Ovary (tissue), 7 donors: ENCODE measurements at regions not wholly inside any gene's neighbourhood (a gene's known extent, or its start where the extent isn't known, plus 50 kb on each side); places are given as distances from the start of the nearest gene placed in this dataset.

ENCODE experiments used
- DNase-seq, 5 donors: peaks; one replicate each; pipeline ENCODE4 v3.0.0-alpha.2; 2019 to 2020
- H3K27ac ChIP-seq, 2 donors: fragments of 200-600 bp; one replicate each; pipeline versions ENCODE4 v1.5.1 to v1.8.0; 2019 to 2022
- H3K27me3 ChIP-seq: fragments of 200-600 bp; one replicate; pipeline ENCODE4 v1.8.0; 2022
- H3K36me3 ChIP-seq: fragments of 200-600 bp; sonication (generic); one replicate; pipeline ENCODE4 v1.5.1; 2019
- H3K4me1 ChIP-seq: one replicate; pipeline ENCODE4 v1.8.1; 2013; ENCODE audit warnings: mild to moderate bottlenecking, moderate library complexity; ENCODE audit not compliant: insufficient read depth
- H3K4me3 ChIP-seq: fragments of 200-600 bp; sonication (generic); one replicate; pipeline ENCODE4 v1.5.1; 2017
- H3K9me3 ChIP-seq, 2 donors: fragments of 200-600 bp in 1 of 2; sonication (generic) in 1 of 2; one replicate each; pipeline versions ENCODE4 v1.5.1 to v1.8.1; 2013 to 2019; ENCODE audit warnings: mild to moderate bottlenecking in 1 of 2, moderate library complexity in 1 of 2
- CTCF ChIP-seq, 3 donors: fragments of 450-650 bp in 2 of 3; fragments of 200-600 bp in 1 of 3; IDR thresholded peaks; one replicate each; pipeline versions ENCODE4 v1.5.1 to v1.8.0; 2016 to 2022; ENCODE audit warnings: antibody characterized with exemption in 3 of 3, mild to moderate bottlenecking in 1 of 3
- EP300 ChIP-seq: sonication (generic); formaldehyde crosslinking; IDR thresholded peaks from one replicate; pipeline ENCODE4 v1.6.1; 2017; ENCODE audit warnings: antibody characterized with exemption
- POLR2A ChIP-seq: fragments of 450-650 bp; IDR thresholded peaks from one replicate; pipeline ENCODE4 v1.6.1; 2017; ENCODE audit warnings: antibody characterized with exemption, mild to moderate bottlenecking, moderate library complexity
- WGBS, 3 donors: extraction: QIAGEN DNeasy Blood & Tissue Kit in 1 of 3; methylation state at CpG; one replicate each; pipeline versions ENCODE4 v1.1.5 to v1.1.7; 2013 to 2017; 5-methylcytosine and 5-hydroxymethylcytosine counted together
- intact Hi-C, 4 donors: fragments of 100-400 bp; cut with DNase I; formaldehyde crosslinking; loops; one replicate each; pipeline versions ENCODE4 v1.11.0 to v1.15.1; 2022 to 2023
- donor health status: DM: no; HTN: no; CAD: no; lungs with moderate emphysema.
- donor health status: DM: no; HTN: no; CAD: no.
- donor health status: Bipolar disorder and iron deficiency.
- donor health status: DM: no; HTN: no; CAD: no.
- donor health status: DM: yes; HTN: yes; CAD: no.

DNA sequence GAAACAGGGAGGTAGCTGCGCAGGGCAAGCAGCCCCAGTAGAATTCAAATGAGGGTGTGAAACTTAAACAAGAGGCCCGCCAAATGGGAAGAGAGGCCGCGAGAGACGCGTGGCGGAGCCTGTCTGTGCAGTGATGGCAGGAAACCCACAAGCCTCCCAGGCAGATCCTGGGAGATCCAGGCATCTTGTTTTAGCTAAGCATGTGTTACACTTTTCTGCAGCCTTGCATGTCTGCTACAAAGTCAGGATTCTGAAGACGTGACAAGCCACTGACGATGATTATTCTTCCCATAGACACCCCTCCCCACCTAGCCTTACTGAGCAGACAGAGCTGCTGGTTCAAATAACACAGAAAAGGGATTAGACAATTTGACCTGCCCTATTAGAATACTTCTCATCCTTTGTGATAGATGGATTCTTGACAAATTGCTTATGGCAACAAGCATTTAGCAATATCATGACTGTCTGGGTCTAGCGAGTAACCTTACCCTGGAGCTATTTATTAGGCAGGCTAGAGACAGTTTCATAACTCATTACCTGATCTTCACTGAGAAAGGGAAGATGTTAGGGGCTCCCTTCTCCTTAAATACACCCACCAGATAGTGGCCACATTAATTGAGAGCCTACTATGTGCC, 185.2 kb upstream of the IRS2 start:
- H3K27me3 ChIP-seq, result no peaks in the 10 kb centered on the region
- H3K9me3 ChIP-seq, result no peaks in the 10 kb centered on the region
- TF ChIP-seq EP300 (no peak), CTCF (IDR thresholded peaks at IDR 0.05) (no peak), POLR2A (no peak)
- no peaks in the 10 kb centered on the region for H3K36me3 ChIP-seq
- H3K27ac ChIP-seq, result no peak overlapping the region
- 90 to 93% (median 92%) methylated on average over 10 of the region's 10 CpGs for WGBS, 3 donors
- H3K4me1 ChIP-seq, result no peaks in the 10 kb centered on the region
- intact Hi-C loops, result no loop called here
- H3K4me3 ChIP-seq, result no peak overlapping the region
- no peak for DNase-seq

- intact Hi-C loops, result no loop called here
- Histone ChIP-seq H3K9me3 (no peaks in the 10 kb centered on the region), H3K27me3 (no peaks in the 10 kb centered on the region), H3K4me3 (no peak overlapping the region), H3K36me3 (no peaks in the 10 kb centered on the region), H3K27ac (no peak overlapping the region), H3K4me1 (no peaks in the 10 kb centered on the region)
- DNase-seq, result no peak
- no peak for TF ChIP-seq CTCF (IDR thresholded peaks at IDR 0.05)
- no peak for TF ChIP-seq EP300
- TF ChIP-seq POLR2A, result no peak
- 75 to 88% (median 77%) methylated on average over 7 of the region's 7 CpGs for WGBS, 3 donors
Measured at GRCh38 chr13:109971006-109971405, 184.6 kb upstream of the IRS2 start.

DNA sequence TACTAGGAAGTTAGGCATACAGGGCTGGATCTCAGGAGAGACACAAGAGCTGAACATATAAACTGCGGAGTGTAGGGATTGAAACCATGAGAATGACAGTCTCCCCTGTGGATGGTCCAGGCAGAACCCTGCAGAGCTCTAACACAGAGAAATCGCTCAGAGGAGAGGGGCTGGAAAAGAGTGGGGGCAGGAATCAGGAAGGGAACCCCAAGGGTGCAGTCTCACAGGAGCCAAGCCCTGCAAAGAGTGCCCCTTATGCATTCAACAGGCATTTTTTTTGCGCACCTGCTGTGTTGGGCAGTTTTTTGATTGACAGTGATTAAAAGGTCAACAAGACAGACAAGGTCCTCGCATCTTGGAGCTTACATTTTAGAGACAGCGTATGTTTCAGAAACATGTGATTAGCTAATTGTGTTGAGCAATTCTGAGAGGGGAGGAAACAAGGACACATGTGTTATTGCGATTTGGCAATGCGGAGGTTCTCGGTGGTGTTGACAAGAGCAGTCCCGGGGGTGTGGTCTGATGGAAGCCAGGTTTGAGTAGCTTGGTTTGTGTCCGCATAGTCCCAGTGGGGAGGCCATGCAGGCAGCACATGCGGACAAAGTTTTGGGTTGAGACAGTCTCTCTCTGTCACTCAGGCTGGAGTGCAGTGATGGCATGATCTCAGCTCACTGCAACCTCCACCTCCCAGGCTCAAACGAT, 182.6 kb upstream of the IRS2 start:
- Histone ChIP-seq H3K27me3 (no peaks in the 10 kb centered on the region), H3K27ac (no peak overlapping the region), H3K36me3 (no peaks in the 10 kb centered on the region), H3K9me3 (no peaks in the 10 kb centered on the region), H3K4me3 (no peak overlapping the region), H3K4me1 (no peaks in the 10 kb centered on the region)
- WGBS, 3 donors, result 82 to 86% (median 84%) methylated on average over 12 of the region's 12 CpGs
- intact Hi-C loops, result no loop called here
- no peak for DNase-seq
- TF ChIP-seq POLR2A (no peak), CTCF (IDR thresholded peaks at IDR 0.05) (no peak), EP300 (no peak)

DNA sequence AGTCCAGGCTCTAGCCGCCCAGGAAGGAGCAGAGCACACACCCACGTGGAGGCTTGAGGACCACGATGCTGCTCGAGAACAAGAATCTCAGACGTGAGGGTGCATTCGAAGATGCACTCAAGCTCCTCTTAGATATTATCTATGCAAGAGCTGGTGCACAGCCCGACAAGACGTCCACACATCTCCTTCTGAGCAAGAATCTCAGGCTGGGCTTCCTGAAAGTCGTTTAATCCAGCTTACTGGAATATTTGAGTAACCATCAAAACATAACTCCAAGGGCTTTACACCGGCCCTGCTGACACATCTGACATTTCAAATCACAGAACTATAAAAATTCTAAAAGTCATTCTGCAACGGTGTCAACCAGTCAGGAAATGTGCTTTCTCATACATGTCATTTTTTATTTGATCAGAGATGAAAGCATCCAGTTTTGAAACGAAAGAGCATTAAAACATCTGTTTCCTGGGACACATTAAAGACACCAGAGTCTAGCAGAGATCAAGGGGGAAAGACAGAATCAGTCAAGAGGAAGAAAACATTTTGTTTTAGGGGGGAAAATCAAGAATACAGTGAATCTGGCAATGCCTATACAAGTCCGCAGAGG, 177.7 kb upstream of the IRS2 start:
- intact Hi-C loops, result no loop called here
- Histone ChIP-seq H3K27me3 (no peaks in the 10 kb centered on the region), H3K4me3 (no peak overlapping the region), H3K27ac (no peak overlapping the region), H3K4me1 (no peaks in the 10 kb centered on the region), H3K36me3 (no peaks in the 10 kb centered on the region), H3K9me3 (no peaks in the 10 kb centered on the region)
- WGBS, 3 donors, result 71 to 78% (median 77%) methylated on average over 13 of the region's 13 CpGs
- no peak for DNase-seq
- TF ChIP-seq POLR2A, result no peak
- TF ChIP-seq CTCF (IDR thresholded peaks at IDR 0.05), result no peak
- no peak for TF ChIP-seq EP300
